H1 (cell line): ENCODE measurements at regions not wholly inside any gene's neighbourhood (a gene's known extent, or its start where the extent isn't known, plus 50 kb on each side); places are given as distances from the start of the nearest gene placed in this dataset.

Experiments used
- TCF12 ChIP-seq: IDR thresholded peaks from 2 replicates; pipeline ENCODE4 v1.6.1; 2011; ENCODE audit warnings: low read depth, mild to moderate bottlenecking, low read length
- TF ChIP-seq, protein P1 (sequence below): IDR thresholded peaks from 2 replicates; pipeline ENCODE4 v1.6.1; 2011; ENCODE audit warnings: low read length, improper control_type of control experiment

DNA sequence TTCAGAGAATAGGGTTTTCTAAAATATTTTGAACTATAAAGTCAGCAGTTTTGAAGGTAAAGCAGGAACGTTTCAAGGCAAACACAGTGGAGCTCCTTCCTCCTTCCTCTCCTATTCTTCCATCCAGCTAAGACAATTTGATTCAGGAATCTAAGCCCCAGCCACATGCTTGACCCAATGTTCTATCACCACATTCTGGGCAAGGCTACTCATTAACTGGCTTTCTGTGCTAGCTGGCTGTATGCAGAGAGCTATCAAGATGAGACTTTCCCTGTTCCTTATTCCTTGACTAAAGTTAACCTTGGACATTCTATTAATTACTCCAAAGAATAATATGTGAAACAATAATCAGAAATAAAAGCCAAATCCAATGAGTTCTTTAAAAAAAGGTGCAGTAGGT is 266.9 kb downstream of the NOVA1 start (continued):
- TF ChIP-seq, protein P1, sequence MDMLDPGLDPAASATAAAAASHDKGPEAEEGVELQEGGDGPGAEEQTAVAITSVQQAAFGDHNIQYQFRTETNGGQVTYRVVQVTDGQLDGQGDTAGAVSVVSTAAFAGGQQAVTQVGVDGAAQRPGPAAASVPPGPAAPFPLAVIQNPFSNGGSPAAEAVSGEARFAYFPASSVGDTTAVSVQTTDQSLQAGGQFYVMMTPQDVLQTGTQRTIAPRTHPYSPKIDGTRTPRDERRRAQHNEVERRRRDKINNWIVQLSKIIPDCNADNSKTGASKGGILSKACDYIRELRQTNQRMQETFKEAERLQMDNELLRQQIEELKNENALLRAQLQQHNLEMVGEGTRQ, result no peak
- no peak for TF ChIP-seq TCF12
- TF ChIP-seq, all 59 proteins: peak for 0
